IMR-90 (cell line): ENCODE measurements at regions not wholly inside any gene's neighbourhood (a gene's known extent, or its start where the extent isn't known, plus 50 kb on each side); places are given as distances from the start of the nearest gene placed in this dataset.

Experiments
- ATAC-seq: fragments of 200-7000 bp; cut with Tn5 transposase; 2 replicates; pipeline ENCODE4 v1.9.1; 2020; ENCODE audit warnings: low read depth, mild to moderate bottlenecking, moderate library complexity
- BruUV-seq: library from RNA; stranded (reverse); fragments of 400-500 nt; replicated peaks from 2 replicates; lab custom pipeline; 2021; lab: Mats Ljungman, UMichigan
- CTCF ChIA-PET: fragments of 300-600 bp; formaldehyde crosslinking; extraction: SDS; loops from one replicate; lab custom pipeline; 2021; ENCODE audit warnings: antibody characterized with exemption; lab: Yijun Ruan, JAX
- POLR2A ChIA-PET: fragments of 300-600 bp; sonication (Branson Sonifier 250); formaldehyde crosslinking; loops from one replicate; lab custom pipeline; 2022; ENCODE audit warnings: antibody characterized with exemption; ENCODE audit not compliant: unreplicated experiment; lab: Charles Lee
- DNase-seq: peaks from one replicate; pipeline ENCODE4 v3.0.0; 2013
- H2AFZ ChIP-seq: replicated peaks from 2 replicates; pipeline ENCODE3; 2013; ENCODE audit warnings: low read length, mild to moderate bottlenecking; ENCODE audit not compliant: poor library complexity
- H2AK5ac ChIP-seq: 2 replicates; pipeline ENCODE4 v1.6.1; 2013; ENCODE audit warnings: low read depth, low read length, inconsistent platforms
- H2AK9ac ChIP-seq: replicated peaks from 2 replicates; pipeline ENCODE3; 2013; ENCODE audit warnings: mild to moderate bottlenecking, low read depth, low read length, moderate library complexity; ENCODE audit not compliant: poor library complexity
- H2BK120ac ChIP-seq: 2 replicates; pipeline ENCODE4 v1.6.1; 2013; ENCODE audit warnings: low read depth, low read length, inconsistent platforms
- H2BK15ac ChIP-seq: 3 replicates; pipeline ENCODE4 v1.6.1; 2013; ENCODE audit warnings: low read depth, low read length, inconsistent platforms
- H2BK20ac ChIP-seq: 2 replicates; pipeline ENCODE4 v1.6.1; 2013; ENCODE audit warnings: low read depth, mild to moderate bottlenecking, inconsistent platforms, low read length, moderate library complexity
- H2BK5ac ChIP-seq: 2 replicates; pipeline ENCODE4 v1.6.1; 2013; ENCODE audit warnings: mild to moderate bottlenecking, low read depth, low read length, inconsistent platforms; ENCODE audit not compliant: poor library complexity, severe bottlenecking
- H3K14ac ChIP-seq: replicated peaks from 2 replicates; pipeline ENCODE4 v1.6.1; 2013; ENCODE audit warnings: low read depth, low read length, inconsistent platforms
- H3K18ac ChIP-seq: 2 replicates; pipeline ENCODE4 v1.6.1; 2013; ENCODE audit warnings: low read depth, low read length, control low read depth
- H3K23ac ChIP-seq: 2 replicates; pipeline ENCODE4 v1.6.1; 2013; ENCODE audit warnings: low read depth, low read length, inconsistent platforms
- H3K27ac ChIP-seq: 2 replicates; pipeline ENCODE4 v1.5.1; 2013; ENCODE audit warnings: mild to moderate bottlenecking, control low read depth, low read length; ENCODE audit not compliant: insufficient read depth
- H3K27me3 ChIP-seq: 2 replicates; pipeline ENCODE4 v1.6.1; 2013; ENCODE audit warnings: low read length; ENCODE audit not compliant: control insufficient read depth, insufficient read depth
- H3K36me3 ChIP-seq: 2 replicates; pipeline ENCODE4 v1.6.1; 2013; ENCODE audit warnings: low read length, mixed read lengths; ENCODE audit not compliant: control insufficient read depth, insufficient read depth
- H3K4ac ChIP-seq: 2 replicates; pipeline ENCODE4 v1.6.1; 2013; ENCODE audit warnings: low read depth, low read length, inconsistent platforms
- H3K4me1 ChIP-seq: 2 replicates; pipeline ENCODE4 v1.6.1; 2013; ENCODE audit warnings: low read length, mixed read lengths; ENCODE audit not compliant: control insufficient read depth, insufficient read depth
- H3K4me2 ChIP-seq: 2 replicates; pipeline ENCODE4 v1.6.1; 2013; ENCODE audit warnings: low read depth, mild to moderate bottlenecking, control low read depth, low read length, moderate library complexity
- H3K4me3 ChIP-seq: 2 replicates; pipeline ENCODE4 v1.5.1; 2013; ENCODE audit warnings: low read depth, mild to moderate bottlenecking, control low read depth, low read length, moderate library complexity; ENCODE audit not compliant: insufficient read depth
- H3K56ac ChIP-seq: 2 replicates; pipeline ENCODE4 v1.6.1; 2013; ENCODE audit warnings: low read length, inconsistent platforms; ENCODE audit not compliant: insufficient read depth; ENCODE audit errors: extremely low read depth
- H3K79me1 ChIP-seq, 2 experiments: 2 replicates each; pipeline ENCODE4 v1.6.1; 2013; ENCODE audit warnings: low read length in 2 of 2, inconsistent platforms in 1 of 2, low read depth in 1 of 2
- H3K9ac ChIP-seq: 2 replicates; pipeline ENCODE4 v1.6.1; 2013; ENCODE audit warnings: low read depth, low read length, control low read depth
- H3K9me1 ChIP-seq: 2 replicates; pipeline ENCODE4 v1.6.1; 2013; ENCODE audit warnings: low read length, inconsistent platforms; ENCODE audit not compliant: insufficient read depth
- H3K9me3 ChIP-seq: 2 replicates; pipeline ENCODE4 v1.6.1; 2013; ENCODE audit warnings: low read length; ENCODE audit not compliant: control insufficient read depth, insufficient read depth
- H4K20me1 ChIP-seq: 2 replicates; pipeline ENCODE4 v1.6.1; 2013; ENCODE audit warnings: low read length, inconsistent platforms; ENCODE audit not compliant: insufficient read depth
- H4K5ac ChIP-seq: 2 replicates; pipeline ENCODE4 v1.6.1; 2013; ENCODE audit warnings: mild to moderate bottlenecking, low read depth, low read length, control low read depth
- H4K8ac ChIP-seq, 2 experiments: 2 replicates each; pipeline ENCODE4 v1.6.1; 2013; ENCODE audit warnings: low read depth in 2 of 2, low read length in 2 of 2, control low read depth in 1 of 2, inconsistent platforms in 1 of 2
- H4K91ac ChIP-seq: 2 replicates; pipeline ENCODE4 v1.6.1; 2013; ENCODE audit warnings: low read depth, low read length, inconsistent platforms; ENCODE audit not compliant: insufficient read depth
- BHLHE40 ChIP-seq: fragments of 150-350 bp; IDR thresholded peaks from 2 replicates; pipeline ENCODE4 v1.6.1; 2016; ENCODE audit warnings: mild to moderate bottlenecking, low read depth, low read length
- CEBPB ChIP-seq: IDR thresholded peaks from 2 replicates; pipeline ENCODE4 v1.6.1; 2012; ENCODE audit warnings: low read depth, low read length, improper control_type of control experiment
- CHD1 ChIP-seq: IDR thresholded peaks from 2 replicates; pipeline ENCODE4 v1.6.1; 2012; ENCODE audit warnings: low read depth, low read length, improper control_type of control experiment
- CTCF ChIP-seq: conservative IDR thresholded peaks from 2 replicates; pipeline ENCODE4 v1.5.1; 2012; ENCODE audit warnings: mild to moderate bottlenecking, low read depth, low read length, improper control_type of control experiment
- FOS ChIP-seq: fragments of 150-350 bp; IDR thresholded peaks from 2 replicates; pipeline ENCODE4 v1.6.1; 2016; ENCODE audit warnings: low read depth, low read length
- MAFK ChIP-seq: IDR thresholded peaks from 2 replicates; pipeline ENCODE4 v1.6.1; 2012; ENCODE audit warnings: low read depth, low read length, improper control_type of control experiment
- MXI1 ChIP-seq: IDR thresholded peaks from 2 replicates; pipeline ENCODE4 v1.6.1; 2012; ENCODE audit warnings: low read depth, mild to moderate bottlenecking, low read length, moderate library complexity, borderline replicate concordance
- NFE2L2 ChIP-seq: fragments of 150-350 bp; IDR thresholded peaks from 2 replicates; pipeline ENCODE4 v1.6.1; 2016; ENCODE audit warnings: low read depth, mild to moderate bottlenecking, low read length
- POLR2A ChIP-seq: IDR thresholded peaks from 2 replicates; pipeline ENCODE4 v1.6.1; 2012; ENCODE audit warnings: mild to moderate bottlenecking, low read depth, low read length
- RAD21 ChIP-seq: IDR thresholded peaks from 2 replicates; pipeline ENCODE4 v1.6.1; 2012; ENCODE audit warnings: low read length, improper control_type of control experiment
- RCOR1 ChIP-seq: IDR thresholded peaks from 2 replicates; pipeline ENCODE4 v1.6.1; 2012; ENCODE audit warnings: mild to moderate bottlenecking, low read length, improper control_type of control experiment; ENCODE audit not compliant: insufficient replicate concordance
- RFX5 ChIP-seq: IDR thresholded peaks from 2 replicates; pipeline ENCODE4 v1.8.0; 2012; ENCODE audit warnings: low read depth, mild to moderate bottlenecking, low read length, moderate library complexity
- SMC3 ChIP-seq: fragments of 150-350 bp; IDR thresholded peaks from 2 replicates; pipeline ENCODE4 v1.6.1; 2016; ENCODE audit warnings: low read depth, mild to moderate bottlenecking, antibody characterized with exemption, low read length, moderate library complexity
- WGBS, 2 experiments: methylation state at CpG; one replicate each; pipeline versions ENCODE4 v1.1.5 to v1.1.7; 2013; ENCODE audit warnings: missing lambda C conversion rate in 2 of 2; ENCODE audit not compliant: insufficient read length in 1 of 2; ENCODE audit errors: extremely low coverage in 2 of 2; 5-methylcytosine and 5-hydroxymethylcytosine counted together
- dilution Hi-C: fragments of 300-500 bp; cut with HindIII; formaldehyde crosslinking; loops from one replicate; pipeline ENCODE4 v1.14.3; 2018; ENCODE audit warnings: low sequenced_read_pairs; ENCODE audit not compliant: unreplicated experiment
- in situ Hi-C: fragments of 300-500 bp; cut with MboI; formaldehyde crosslinking; loops from 3 replicates; pipeline ENCODE4 v1.14.3; 2019; ENCODE audit warnings: low sequenced_read_pairs, inconsistent platforms, mixed read lengths
- intact Hi-C: fragments of 100-400 bp; cut with micrococcal nuclease; formaldehyde crosslinking; loops from 2 replicates; pipeline ENCODE4 v1.10.0; 2022
- TF ChIP-seq, protein P1 (sequence below): fragments of 150-350 bp; IDR thresholded peaks from 2 replicates; pipeline ENCODE4 v1.6.1; 2017; ENCODE audit warnings: mild to moderate bottlenecking, antibody characterized with exemption, low read length, low read depth

DNA sequence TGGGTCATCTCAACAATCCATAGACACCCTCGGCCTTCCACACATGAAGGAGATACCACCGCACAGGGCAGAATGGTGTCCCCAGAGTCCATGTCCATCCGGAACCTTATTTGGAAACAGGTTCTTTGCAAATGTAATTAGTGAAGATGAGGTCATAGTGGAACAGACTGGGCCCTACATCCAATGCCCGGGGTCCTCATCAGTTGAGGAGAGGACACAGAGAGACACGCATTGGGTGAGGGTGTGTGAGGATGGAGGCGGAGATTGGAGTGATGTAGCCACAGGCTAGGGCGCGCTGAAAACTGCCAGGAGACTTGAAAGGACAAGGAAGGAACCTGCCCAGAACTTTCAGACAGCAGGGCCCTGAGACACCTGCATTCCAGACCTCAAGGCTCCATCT is 169.4 kb downstream of the ENGASE start:
- H3K27me3 ChIP-seq = peaks cover 1% of the 10 kb centered on the region; the same call in 1 of the 2 replicates
- TF ChIP-seq FOS = no peak
- TF ChIP-seq, protein P1, sequence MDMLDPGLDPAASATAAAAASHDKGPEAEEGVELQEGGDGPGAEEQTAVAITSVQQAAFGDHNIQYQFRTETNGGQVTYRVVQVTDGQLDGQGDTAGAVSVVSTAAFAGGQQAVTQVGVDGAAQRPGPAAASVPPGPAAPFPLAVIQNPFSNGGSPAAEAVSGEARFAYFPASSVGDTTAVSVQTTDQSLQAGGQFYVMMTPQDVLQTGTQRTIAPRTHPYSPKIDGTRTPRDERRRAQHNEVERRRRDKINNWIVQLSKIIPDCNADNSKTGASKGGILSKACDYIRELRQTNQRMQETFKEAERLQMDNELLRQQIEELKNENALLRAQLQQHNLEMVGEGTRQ = no peak
- no peak for TF ChIP-seq SMC3
- TF ChIP-seq CTCF = no peak
- TF ChIP-seq RAD21 = no peak
- TF ChIP-seq RCOR1 = no peak
- no peak for TF ChIP-seq CHD1
- no peak for TF ChIP-seq CEBPB
- no peak for TF ChIP-seq MAFK
- TF ChIP-seq MXI1 = no peak
- no peak for TF ChIP-seq NFE2L2
- no peak for TF ChIP-seq BHLHE40
- TF ChIP-seq POLR2A = no peak
- TF ChIP-seq RFX5 = no peak
- 73% methylated on average over 2 of the region's 8 CpGs; no CpG with 5 or more reads in 1 of the 2 experiments for WGBS, 2 experiments

More for the DNA sequence above, 169.4 kb downstream of the ENGASE start:
- in situ Hi-C loops (no loop called here), dilution Hi-C loops (no loop called here), intact Hi-C loops (no loop called here)
- Histone ChIP-seq H3K14ac (no peak overlapping the region), H3K9ac (no peak overlapping the region), H3K56ac (no peak overlapping the region), H4K20me1 (no peaks in the 10 kb centered on the region), H4K5ac (no peak overlapping the region), H2AFZ (no peak overlapping the region), H3K4me2 (no peak overlapping the region), H2AK9ac (no peak overlapping the region), H2BK15ac (no peak overlapping the region), H3K23ac (no peak overlapping the region), H2BK20ac (no peak overlapping the region), H3K4ac (no peak overlapping the region), H3K9me1 (no peaks in the 10 kb centered on the region), H3K9me3 (no peaks in the 10 kb centered on the region), H3K4me3 (no peak overlapping the region), H3K36me3 (no peaks in the 10 kb centered on the region), H3K4me1 (no peaks in the 10 kb centered on the region), H2BK5ac (no peak overlapping the region), H2BK120ac (no peak overlapping the region), H3K79me1 (no peaks in the 10 kb centered on the region), H3K27ac (no peak overlapping the region), H4K91ac (no peak overlapping the region), H4K8ac (no peak overlapping the region), H2AK5ac (no peak overlapping the region), H3K18ac (no peak overlapping the region)
- DNase-seq = no peak
- CTCF ChIA-PET = no interaction called here
- BruUV-seq = no TSS peak
- POLR2A ChIA-PET = no interaction called here
- ATAC-seq = no peak
